KMS-11 (cell line): ENCODE measurements at regions not wholly inside any gene's neighbourhood (a gene's known extent, or its start where the extent isn't known, plus 50 kb on each side); places are given as distances from the start of the nearest gene placed in this dataset.

Experiments
- H2AFZ ChIP-seq: fragments of 200-600 bp; sonication (generic); 2 replicates; pipeline ENCODE4 v1.6.1; 2016; ENCODE audit warnings: antibody characterized with exemption, mixed run types, low read depth
- H3K27ac ChIP-seq: fragments of 200-600 bp; sonication (generic); 2 replicates; pipeline ENCODE4 v1.6.1; 2016; ENCODE audit warnings: mild to moderate bottlenecking, mixed run types
- H3K27me3 ChIP-seq: fragments of 200-600 bp; sonication (generic); 2 replicates; pipeline ENCODE4 v1.6.1; 2017; ENCODE audit warnings: mild to moderate bottlenecking, low read depth, mixed run types, moderate library complexity; ENCODE audit not compliant: insufficient read depth
- H3K36me3 ChIP-seq: fragments of 200-600 bp; sonication (generic); 2 replicates; pipeline ENCODE4 v1.6.1; 2017; ENCODE audit warnings: mild to moderate bottlenecking, mixed run types; ENCODE audit not compliant: insufficient read depth
- H3K4me1 ChIP-seq: fragments of 200-600 bp; sonication (generic); 2 replicates; pipeline ENCODE4 v1.6.1; 2016; ENCODE audit warnings: mild to moderate bottlenecking, low read depth, mixed run types; ENCODE audit not compliant: poor library complexity, severe bottlenecking
- H3K4me2 ChIP-seq: fragments of 200-600 bp; sonication (generic); 2 replicates; pipeline ENCODE4 v1.7.0; 2016; ENCODE audit warnings: mild to moderate bottlenecking, mixed run types
- H3K4me3 ChIP-seq: fragments of 200-600 bp; sonication (generic); IDR thresholded peaks from 2 replicates; pipeline ENCODE4 v1.6.1; 2017; ENCODE audit warnings: low read depth, low read length, mixed read lengths; ENCODE audit not compliant: insufficient read depth
- H3K79me2 ChIP-seq: fragments of 200-600 bp; sonication (generic); 2 replicates; pipeline ENCODE4 v1.6.1; 2016; ENCODE audit warnings: low read depth, mixed run types; ENCODE audit not compliant: insufficient read depth
- H3K9ac ChIP-seq: fragments of 200-600 bp; sonication (generic); 2 replicates; pipeline ENCODE4 v1.6.1; 2016; ENCODE audit warnings: mild to moderate bottlenecking, mixed run types
- H4K20me1 ChIP-seq: fragments of 200-600 bp; sonication (generic); 2 replicates; pipeline ENCODE4 v1.6.1; 2016; ENCODE audit warnings: mild to moderate bottlenecking, mixed run types; ENCODE audit not compliant: insufficient read depth
- TF ChIP-seq, protein P1 (sequence below): fragments of 200-600 bp; sonication (generic); conservative IDR thresholded peaks from 2 replicates; pipeline ENCODE4 v1.6.1; 2017; ENCODE audit warnings: low read depth, mild to moderate bottlenecking, antibody characterized with exemption, low read length, moderate library complexity, mixed read lengths

DNA sequence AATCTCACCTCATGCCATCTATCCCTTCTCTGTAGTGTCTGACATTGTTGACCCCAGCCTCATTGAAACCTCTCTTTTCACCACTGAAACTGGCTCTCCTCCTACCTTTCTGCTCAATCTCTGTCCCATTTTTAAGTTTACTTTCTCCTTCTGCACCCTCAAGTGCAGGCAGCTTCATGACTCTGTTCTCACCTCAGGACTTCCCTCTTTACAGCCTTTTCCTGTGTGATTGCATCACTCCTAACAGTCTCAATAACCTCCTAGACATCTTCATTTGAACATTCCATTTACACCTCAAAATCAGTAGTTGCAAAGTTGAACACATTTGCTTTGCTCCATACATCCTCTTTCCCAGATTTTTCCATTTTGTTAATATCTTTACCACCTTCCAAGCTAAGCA lies 172.1 kb downstream of the RASEF start:
- Histone ChIP-seq H4K20me1 (no peaks in the 10 kb centered on the region), H3K36me3 (no peaks in the 10 kb centered on the region), H3K9ac (no peak overlapping the region), H3K27me3 (no peaks in the 10 kb centered on the region), H3K79me2 (no peaks in the 10 kb centered on the region), H3K4me1 (peaks cover 6% of the 10 kb centered on the region), H3K4me3 (no peak overlapping the region), H3K27ac (no peak overlapping the region), H2AFZ (no peak overlapping the region), H3K4me2 (no peak overlapping the region)
- TF ChIP-seq, protein P1, sequence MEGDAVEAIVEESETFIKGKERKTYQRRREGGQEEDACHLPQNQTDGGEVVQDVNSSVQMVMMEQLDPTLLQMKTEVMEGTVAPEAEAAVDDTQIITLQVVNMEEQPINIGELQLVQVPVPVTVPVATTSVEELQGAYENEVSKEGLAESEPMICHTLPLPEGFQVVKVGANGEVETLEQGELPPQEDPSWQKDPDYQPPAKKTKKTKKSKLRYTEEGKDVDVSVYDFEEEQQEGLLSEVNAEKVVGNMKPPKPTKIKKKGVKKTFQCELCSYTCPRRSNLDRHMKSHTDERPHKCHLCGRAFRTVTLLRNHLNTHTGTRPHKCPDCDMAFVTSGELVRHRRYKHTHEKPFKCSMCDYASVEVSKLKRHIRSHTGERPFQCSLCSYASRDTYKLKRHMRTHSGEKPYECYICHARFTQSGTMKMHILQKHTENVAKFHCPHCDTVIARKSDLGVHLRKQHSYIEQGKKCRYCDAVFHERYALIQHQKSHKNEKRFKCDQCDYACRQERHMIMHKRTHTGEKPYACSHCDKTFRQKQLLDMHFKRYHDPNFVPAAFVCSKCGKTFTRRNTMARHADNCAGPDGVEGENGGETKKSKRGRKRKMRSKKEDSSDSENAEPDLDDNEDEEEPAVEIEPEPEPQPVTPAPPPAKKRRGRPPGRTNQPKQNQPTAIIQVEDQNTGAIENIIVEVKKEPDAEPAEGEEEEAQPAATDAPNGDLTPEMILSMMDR = no peak

DNA sequence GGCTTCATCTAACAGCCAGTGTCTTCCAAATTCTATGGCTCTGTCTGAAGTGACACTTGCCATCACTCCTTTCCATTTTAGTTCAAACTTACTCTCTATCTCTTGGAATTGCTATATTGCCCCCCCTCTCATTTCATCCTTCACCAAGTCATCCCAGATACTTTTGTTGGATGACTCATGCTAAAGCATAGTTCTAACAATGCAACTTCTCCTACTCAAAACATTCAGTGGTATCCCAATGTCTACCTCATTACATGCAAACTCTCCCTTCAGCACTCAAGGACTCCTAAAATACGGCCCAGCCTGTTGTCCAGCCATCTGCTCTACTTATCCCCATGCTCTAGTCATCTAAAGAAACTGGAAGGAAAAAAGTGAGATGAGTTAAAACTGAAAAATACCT lies 171.6 kb downstream of the RASEF start:
- Histone ChIP-seq H3K27ac (no peak overlapping the region), H3K79me2 (no peaks in the 10 kb centered on the region), H3K27me3 (no peaks in the 10 kb centered on the region), H3K9ac (no peak overlapping the region), H3K36me3 (no peaks in the 10 kb centered on the region), H3K4me1 (peaks cover 6% of the 10 kb centered on the region), H3K4me2 (no peak overlapping the region), H3K4me3 (no peak overlapping the region), H4K20me1 (no peaks in the 10 kb centered on the region), H2AFZ (no peak overlapping the region)
- TF ChIP-seq, protein P1 = no peak

DNA sequence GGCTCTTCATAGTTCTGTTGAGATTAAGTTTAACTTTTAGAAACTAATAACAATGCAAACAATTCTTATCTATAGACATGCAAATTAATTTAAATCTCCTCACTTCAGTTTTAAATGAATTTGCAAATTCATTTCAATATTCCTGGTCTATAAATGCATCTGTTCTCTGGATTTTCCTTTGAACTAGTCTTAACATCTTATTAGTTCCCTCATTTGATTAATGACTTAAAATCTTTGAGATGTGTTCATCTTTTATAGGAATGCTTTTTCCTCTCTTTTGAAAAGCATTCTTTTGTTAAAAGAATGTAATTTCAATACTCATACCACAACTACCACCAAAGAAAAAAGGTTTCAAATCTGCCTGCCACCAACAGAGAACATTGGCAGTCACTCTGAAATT lies 169.4 kb downstream of the RASEF start:
- TF ChIP-seq, protein P1 = no peak
- H3K4me1 ChIP-seq = peaks cover 6% of the 10 kb centered on the region
- no peak overlapping the region for H2AFZ ChIP-seq
- no peak overlapping the region for H3K4me3 ChIP-seq
- no peaks in the 10 kb centered on the region for H3K79me2 ChIP-seq
- no peak overlapping the region for H3K4me2 ChIP-seq
- H3K9ac ChIP-seq = no peak overlapping the region
- H3K27ac ChIP-seq = no peak overlapping the region
- no peaks in the 10 kb centered on the region for H3K27me3 ChIP-seq
- no peaks in the 10 kb centered on the region for H4K20me1 ChIP-seq
- H3K36me3 ChIP-seq = no peaks in the 10 kb centered on the region

DNA sequence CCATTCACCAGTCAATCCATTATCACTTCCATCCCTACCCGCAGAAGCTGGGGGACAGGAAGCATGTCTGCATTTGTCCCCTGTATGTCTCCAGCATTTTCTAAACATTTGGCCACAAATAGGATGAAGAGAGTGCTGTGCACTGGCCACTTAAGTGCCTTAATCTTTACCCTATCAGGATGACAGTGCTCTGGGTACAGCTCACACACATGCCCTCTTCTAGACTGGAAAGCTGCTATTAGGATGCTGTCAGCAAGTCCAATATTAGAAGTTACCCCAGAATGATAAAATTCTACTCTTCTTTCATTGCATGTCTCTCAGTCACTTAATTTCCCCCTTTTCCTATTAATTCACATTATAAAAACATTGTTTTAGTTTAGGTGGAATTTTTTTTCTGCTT lies 168.4 kb downstream of the RASEF start:
- H3K27me3 ChIP-seq = no peaks in the 10 kb centered on the region
- H3K4me2 ChIP-seq = no peak overlapping the region
- peaks cover 6% of the 10 kb centered on the region for H3K4me1 ChIP-seq
- H4K20me1 ChIP-seq = no peaks in the 10 kb centered on the region
- TF ChIP-seq, protein P1 = no peak
- no peak overlapping the region for H2AFZ ChIP-seq
- no peak overlapping the region for H3K27ac ChIP-seq
- no peak overlapping the region for H3K9ac ChIP-seq
- no peaks in the 10 kb centered on the region for H3K36me3 ChIP-seq
- H3K79me2 ChIP-seq = no peaks in the 10 kb centered on the region
- no peak overlapping the region for H3K4me3 ChIP-seq
